CD4-positive, alpha-beta T cell (primary cell): ENCODE measurements at regions not wholly inside any gene's neighbourhood (a gene's known extent, or its start where the extent isn't known, plus 50 kb on each side); places are given as distances from the start of the nearest gene placed in this dataset.

Experiments
- ATAC-seq: fragments of 200-7000 bp; cut with Tn5 transposase; one replicate; pipeline ENCODE4 v1.10.0; 2022; ENCODE audit warnings: mild to moderate bottlenecking; ENCODE audit not compliant: poor library complexity
- CTCF ChIA-PET: fragments of 350-600 bp; sonication (Branson Sonifier 250); formaldehyde crosslinking; loops from one replicate; lab custom pipeline; 2021; ENCODE audit warnings: antibody characterized with exemption, inconsistent platforms; lab: Charles Lee
- POLR2A ChIA-PET: fragments of 350-600 bp; sonication (Branson Sonifier 250); formaldehyde crosslinking; loops from one replicate; lab custom pipeline; 2021; ENCODE audit warnings: antibody characterized with exemption, inconsistent platforms; lab: Charles Lee
- DNase-seq, 14 experiments: peaks; one replicate each; pipeline ENCODE4 v3.0.0-alpha.2; 2013 to 2020; ENCODE audit warnings: mixed read lengths in 2 of 14
- H3K27ac ChIP-seq, 2 donors: one replicate each; pipeline versions ENCODE4 v1.5.1 to v1.7.0; 2013; ENCODE audit warnings: low read length in 2 of 2, low read depth in 1 of 2, mild to moderate bottlenecking in 1 of 2
- H3K27me3 ChIP-seq, 2 experiments: 1 replicate in 1 of 2; 2 replicates in 1 of 2; pipeline versions ENCODE4 v1.6.1 to v1.7.0; 2013; ENCODE audit warnings: low read length in 2 of 2, control low read depth in 1 of 2, mild to moderate bottlenecking in 1 of 2, moderate library complexity in 1 of 2; ENCODE audit not compliant: insufficient read depth in 2 of 2, control insufficient read depth in 1 of 2
- H3K36me3 ChIP-seq: one replicate; pipeline ENCODE4 v1.6.1; 2013; ENCODE audit warnings: low read length, control low read depth; ENCODE audit not compliant: insufficient read depth
- H3K4me1 ChIP-seq: one replicate; pipeline ENCODE4 v1.6.1; 2013; ENCODE audit warnings: low read length, control low read depth; ENCODE audit not compliant: insufficient read depth
- H3K4me3 ChIP-seq: one replicate; pipeline ENCODE4 v1.5.1; 2013; ENCODE audit warnings: mild to moderate bottlenecking, low read length, moderate library complexity
- H3K9me3 ChIP-seq, 2 experiments: 1 replicate in 1 of 2; 2 replicates in 1 of 2; pipeline versions ENCODE4 v1.6.1 to v1.7.0; 2013; ENCODE audit warnings: low read length in 2 of 2, mild to moderate bottlenecking in 2 of 2, control low read depth in 1 of 2, moderate library complexity in 1 of 2; ENCODE audit not compliant: control insufficient read depth in 1 of 2, insufficient read depth in 1 of 2
- H3K27ac Mint-ChIP-seq: one replicate; pipeline ENCODE4 v1.8.0; 2020; ENCODE audit warnings: mixed read lengths
- H3K27me3 Mint-ChIP-seq: one replicate; pipeline ENCODE4 v1.8.0; 2021; ENCODE audit warnings: mixed read lengths
- H3K36me3 Mint-ChIP-seq: one replicate; pipeline ENCODE4 v1.8.0; 2021; ENCODE audit warnings: low read depth, mixed read lengths
- H3K4me1 Mint-ChIP-seq: one replicate; pipeline ENCODE4 v1.8.0; 2021; ENCODE audit warnings: low read depth, mixed read lengths
- H3K4me3 Mint-ChIP-seq: one replicate; pipeline ENCODE4 v1.8.0; 2020; ENCODE audit warnings: mild to moderate bottlenecking, mixed read lengths
- H3K9me3 Mint-ChIP-seq: one replicate; pipeline ENCODE4 v1.8.0; 2020; ENCODE audit warnings: mixed read lengths
- CTCF ChIP-seq: fragments of 200-600 bp; IDR thresholded peaks from one replicate; pipeline ENCODE4 v1.8.0; 2022; ENCODE audit warnings: antibody characterized with exemption, mild to moderate bottlenecking
- intact Hi-C, 2 experiments: fragments of 100-400 bp; cut with DNase I in 1 of 2; cut with micrococcal nuclease in 1 of 2; formaldehyde crosslinking; loops; one replicate each; pipeline versions ENCODE4 v1.15.1 to v1.9.0; 2023 to 2025; cut with DNase I, micrococcal nuclease

GRCh38 chr22:48980918-48981317 lies 846.8 kb downstream of the BRD1 start:
- DNase-seq = no peak
- H3K4me1 ChIP-seq = no peaks in the 10 kb centered on the region
- H3K27ac ChIP-seq = no peak overlapping the region
- H3K27me3 ChIP-seq = peaks cover 0 to 4% of the 10 kb centered on the region in 2 experiments
- Mint-ChIP-seq H3K9me3 (peaks cover 2% of the 10 kb centered on the region), H3K4me3 (no peak overlapping the region), H3K27ac (no peak overlapping the region), H3K36me3 (no peaks in the 10 kb centered on the region), H3K27me3 (peaks cover 31% of the 10 kb centered on the region), H3K4me1 (no peaks in the 10 kb centered on the region)
- ChIA-PET CTCF (no interaction called here), POLR2A (no interaction called here)
- intact Hi-C loops = no loop called here
- H3K9me3 ChIP-seq = peaks cover 0 to 16% of the 10 kb centered on the region in 2 experiments
- H3K4me3 ChIP-seq = no peak overlapping the region
- no peak for TF ChIP-seq CTCF
- H3K36me3 ChIP-seq = no peaks in the 10 kb centered on the region
- ATAC-seq = no peak

DNA sequence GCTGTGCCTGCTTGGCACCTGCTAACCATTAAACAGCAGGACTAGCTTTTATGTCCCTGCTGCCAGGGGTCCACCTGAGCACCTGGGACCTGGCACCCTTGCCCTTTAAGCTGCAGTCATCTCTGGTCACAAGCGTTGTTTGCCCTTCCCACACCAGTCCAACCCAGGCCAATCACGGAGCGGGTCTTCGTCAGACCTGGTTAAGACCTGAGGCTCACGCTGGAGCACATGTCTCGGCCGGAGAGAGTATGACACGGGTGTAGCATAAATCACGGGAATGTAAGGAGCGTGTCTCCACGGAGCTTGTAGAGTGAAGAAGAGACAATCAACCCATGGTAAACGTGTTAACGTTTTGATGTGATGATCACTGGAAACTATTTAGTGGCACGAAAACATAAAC lies 847.3 kb downstream of the BRD1 start:
- Mint-ChIP-seq H3K27ac (no peak overlapping the region), H3K4me3 (no peak overlapping the region), H3K9me3 (peaks cover 2% of the 10 kb centered on the region), H3K36me3 (no peaks in the 10 kb centered on the region), H3K27me3 (peaks cover 31% of the 10 kb centered on the region), H3K4me1 (no peaks in the 10 kb centered on the region)
- ATAC-seq = no peak
- peaks cover 0 to 4% of the 10 kb centered on the region in 2 experiments for H3K27me3 ChIP-seq
- no peaks in the 10 kb centered on the region for H3K36me3 ChIP-seq
- intact Hi-C loops = no loop called here
- ChIA-PET POLR2A (no interaction called here), CTCF (no interaction called here)
- peaks cover 0 to 16% of the 10 kb centered on the region in 2 experiments for H3K9me3 ChIP-seq
- H3K4me1 ChIP-seq = no peaks in the 10 kb centered on the region
- DNase-seq = no peak
- H3K4me3 ChIP-seq = no peak overlapping the region
- no peak for TF ChIP-seq CTCF
- no peak overlapping the region for H3K27ac ChIP-seq

- Histone ChIP-seq H3K9me3 (peaks cover 0 to 13% of the 10 kb centered on the region in 2 experiments), H3K36me3 (no peaks in the 10 kb centered on the region), H3K27ac (no peak overlapping the region), H3K4me3 (no peak overlapping the region), H3K4me1 (no peaks in the 10 kb centered on the region), H3K27me3 (peaks cover 0 to 4% of the 10 kb centered on the region in 2 experiments)
- TF ChIP-seq CTCF = no peak
- no peaks in the 10 kb centered on the region for H3K4me1 Mint-ChIP-seq
- ATAC-seq (no peak), DNase-seq (no peak)
- CTCF ChIA-PET = no interaction called here
- H3K27me3 Mint-ChIP-seq = peaks cover 31% of the 10 kb centered on the region
- peaks cover 2% of the 10 kb centered on the region for H3K9me3 Mint-ChIP-seq
- H3K4me3 Mint-ChIP-seq = no peak overlapping the region
- H3K27ac Mint-ChIP-seq = no peak overlapping the region
- intact Hi-C loops = no loop called here
- POLR2A ChIA-PET = no interaction called here
- no peaks in the 10 kb centered on the region for H3K36me3 Mint-ChIP-seq
These were observed 848.2 kb downstream of the BRD1 start for GRCh38 chr22:48979482-48979881.
